A549 (cell line): ENCODE measurements at regions not wholly inside any gene's neighbourhood (a gene's known extent, or its start where the extent isn't known, plus 50 kb on each side); places are given as distances from the start of the nearest gene placed in this dataset.

Experiments used
- ATAC-seq, 2 experiments: fragments of 200-7000 bp in 1 of 2; fragments of >200 bp in 1 of 2; cut with Nextera tagmentation in 1 of 2; cut with Tn5 transposase in 1 of 2; 3 replicates each; pipeline versions ENCODE4 v1.8.0 to v1.9.1; 2018 to 2020; ENCODE audit warnings: mild to moderate bottlenecking in 1 of 2, moderate library complexity in 1 of 2
- CTCF ChIA-PET: fragments of 300-600 bp; sonication (Branson Sonifier 250); formaldehyde crosslinking; extraction: SDS; loops from one replicate; lab custom pipeline; 2021; ENCODE audit warnings: antibody characterized with exemption, inconsistent platforms; lab: Yijun Ruan, JAX
- POLR2A ChIA-PET: fragments of 350-600 bp; formaldehyde crosslinking; extraction: SDS; loops from one replicate; lab custom pipeline; 2021; ENCODE audit warnings: antibody characterized with exemption, inconsistent platforms; lab: Yijun Ruan, JAX
- DNase-seq, 2 experiments: peaks; one replicate each; pipeline versions ENCODE4 v3.0.0 to v3.0.0-alpha.2; 2011 to 2016; ENCODE audit warnings: low read depth in 1 of 2, low spot score in 1 of 2
- FAIRE-seq: peaks from 2 replicates; lab custom pipeline; 2011; peaks lifted over from hg19 to GRCh38; lab: Jason Lieb, UNC
- H3K27ac ChIP-seq, 2 experiments: fragments of >200 bp; sonication (Bioruptor Twin); formaldehyde crosslinking; 3 replicates each; pipeline ENCODE4 v1.5.1; 2016 to 2017
- H3K4me1 ChIP-seq: fragments of >200 bp; sonication (Bioruptor Twin); formaldehyde crosslinking; 3 replicates; pipeline ENCODE4 v1.6.1; 2016
- H3K4me2 ChIP-seq: fragments of >200 bp; sonication (Bioruptor Twin); formaldehyde crosslinking; 3 replicates; pipeline ENCODE4 v1.6.1; 2016
- H3K4me3 ChIP-seq: fragments of >200 bp; sonication (Bioruptor Twin); formaldehyde crosslinking; 3 replicates; pipeline ENCODE4 v1.5.1; 2016
- H3K9me3 ChIP-seq: fragments of >200 bp; sonication (Bioruptor Twin); formaldehyde crosslinking; 3 replicates; pipeline ENCODE4 v1.6.1; 2016
- CEBPB ChIP-seq, 2 experiments: fragments of >200 bp in 1 of 2; sonication (Bioruptor Twin) in 1 of 2; formaldehyde crosslinking in 1 of 2; IDR thresholded peaks; 2 replicates each; pipeline ENCODE4 v1.6.1; 2012 to 2016
- CHD2 ChIP-seq: fragments of 150-350 bp; IDR thresholded peaks from 2 replicates; pipeline ENCODE4 v1.6.1; 2014; ENCODE audit warnings: low read length; ENCODE audit not compliant: partially characterized antibody
- CTCF ChIP-seq: fragments of >200 bp; sonication (Bioruptor Twin); formaldehyde crosslinking; IDR thresholded peaks from 3 replicates; pipeline ENCODE4 v1.5.1; 2016
- EHF ChIP-seq: fragments of 250-450 bp; sonication (Bioruptor Pico); IDR thresholded peaks from 2 replicates; pipeline ENCODE4 v1.5.0; 2020; ENCODE audit warnings: mild to moderate bottlenecking
- EHMT2 ChIP-seq: fragments of 200-600 bp; sonication (generic); IDR thresholded peaks from 2 replicates; pipeline ENCODE4 v1.6.1; 2016; ENCODE audit warnings: antibody characterized with exemption, low read depth, mild to moderate bottlenecking, moderate library complexity
- ELK1 ChIP-seq: fragments of 150-350 bp; IDR thresholded peaks from 2 replicates; pipeline ENCODE4 v1.6.1; 2014; ENCODE audit warnings: low read depth, mild to moderate bottlenecking, low read length
- FOSL2 ChIP-seq, 2 experiments: fragments of 450-650 bp in 1 of 2; fragments of >200 bp in 1 of 2; sonication (Bioruptor Twin) in 1 of 2; formaldehyde crosslinking; IDR thresholded peaks; 2 replicates each; pipeline versions ENCODE4 v1.5.0 to v1.6.1; 2016 to 2020; ENCODE audit warnings: mild to moderate bottlenecking in 1 of 2, moderate library complexity in 1 of 2
- GATA3 ChIP-seq: IDR thresholded peaks from 2 replicates; pipeline ENCODE4 v1.6.1; 2012; ENCODE audit warnings: borderline replicate concordance
- HDAC2 ChIP-seq: fragments of 200-600 bp; sonication (generic); IDR thresholded peaks from 2 replicates; pipeline ENCODE4 v1.6.1; 2016
- HEYL ChIP-seq: fragments of 250-450 bp; sonication (Bioruptor Pico); IDR thresholded peaks from 2 replicates; pipeline ENCODE4 v1.8.0; 2021; ENCODE audit warnings: mild to moderate bottlenecking, moderate library complexity
- HOXA7 ChIP-seq: fragments of 250-450 bp; sonication (Bioruptor Pico); IDR thresholded peaks from 2 replicates; pipeline ENCODE4 v1.5.0; 2020; ENCODE audit warnings: mild to moderate bottlenecking, moderate library complexity
- HOXB13 ChIP-seq: fragments of 250-450 bp; sonication (Bioruptor Pico); IDR thresholded peaks from 2 replicates; pipeline ENCODE4 v1.5.0; 2020; ENCODE audit warnings: low read depth, mild to moderate bottlenecking, moderate library complexity
- HOXB5 ChIP-seq: fragments of 250-450 bp; sonication (Bioruptor Pico); IDR thresholded peaks from 2 replicates; pipeline ENCODE4 v1.5.0; 2020; ENCODE audit warnings: mild to moderate bottlenecking, moderate library complexity
- JUN ChIP-seq, 2 experiments: fragments of >200 bp; sonication (Bioruptor Twin); formaldehyde crosslinking; IDR thresholded peaks; 2 replicates in 1 of 2; 3 replicates in 1 of 2; pipeline ENCODE4 v1.6.1; 2016 to 2017
- KDM5A ChIP-seq: fragments of 200-600 bp; sonication (generic); IDR thresholded peaks from 2 replicates; pipeline ENCODE4 v1.6.1; 2016; ENCODE audit warnings: antibody characterized with exemption, mild to moderate bottlenecking
- MAFK ChIP-seq: fragments of 450-650 bp; IDR thresholded peaks from 2 replicates; pipeline ENCODE4 v1.6.1; 2014; ENCODE audit not compliant: partially characterized antibody
- MAX ChIP-seq: IDR thresholded peaks from 2 replicates; pipeline ENCODE4 v1.6.1; 2012
- MAZ ChIP-seq: fragments of 150-350 bp; IDR thresholded peaks from 2 replicates; pipeline ENCODE4 v1.6.1; 2014; ENCODE audit warnings: antibody characterized with exemption, low read depth, low read length, borderline replicate concordance
- MYC ChIP-seq: IDR thresholded peaks from 2 replicates; pipeline ENCODE4 v1.6.1; 2012; ENCODE audit warnings: mild to moderate bottlenecking, inconsistent platforms, low read length, improper control_type of control experiment, borderline replicate concordance
- NFE2L2 ChIP-seq: fragments of 150-350 bp; conservative IDR thresholded peaks from 2 replicates; pipeline ENCODE4 v1.6.1; 2014; ENCODE audit warnings: low read length
- POLR2A ChIP-seq: IDR thresholded peaks from 2 replicates; pipeline ENCODE4 v1.6.1; 2012; ENCODE audit warnings: mild to moderate bottlenecking, low read length
- RNF2 ChIP-seq: fragments of 200-600 bp; sonication (generic); IDR thresholded peaks from 2 replicates; pipeline ENCODE4 v1.6.1; 2016; ENCODE audit warnings: low read depth, mild to moderate bottlenecking, antibody characterized with exemption, moderate library complexity, borderline replicate concordance
- SREBF2 ChIP-seq: fragments of 450-650 bp; IDR thresholded peaks from 2 replicates; pipeline ENCODE4 v1.6.1; 2014; ENCODE audit warnings: mild to moderate bottlenecking, moderate library complexity
- ZC3H11A ChIP-seq: fragments of 450-650 bp; IDR thresholded peaks from 2 replicates; pipeline ENCODE4 v1.6.1; 2014; ENCODE audit warnings: antibody characterized with exemption, mild to moderate bottlenecking
- ZNF302 ChIP-seq: fragments of 250-450 bp; sonication (Bioruptor Pico); IDR thresholded peaks from 2 replicates; pipeline ENCODE4 v1.9.0; 2021; ENCODE audit warnings: inconsistent platforms, mild to moderate bottlenecking, moderate library complexity
- ZSCAN20 ChIP-seq: fragments of 250-450 bp; sonication (Bioruptor Pico); IDR thresholded peaks from 2 replicates; pipeline ENCODE4 v1.8.0; 2022; ENCODE audit warnings: mild to moderate bottlenecking, moderate library complexity
- WGBS: methylation state at CpG from one replicate; pipeline ENCODE4 v1.1.6; 2017; ENCODE audit errors: missing lambda C conversion rate; 5-methylcytosine and 5-hydroxymethylcytosine counted together
- TF ChIP-seq, protein P1 (sequence below): fragments of 250-450 bp; sonication (Bioruptor Pico); IDR thresholded peaks from 2 replicates; pipeline ENCODE4 v1.5.0; 2020; ENCODE audit warnings: low read depth, mild to moderate bottlenecking, moderate library complexity
- TF ChIP-seq, protein P2 (sequence below): fragments of >200 bp; sonication (Bioruptor Twin); formaldehyde crosslinking; IDR thresholded peaks from 2 replicates; pipeline ENCODE4 v1.6.1; 2016
- TF ChIP-seq, protein P3 (sequence below): fragments of 450-650 bp; IDR thresholded peaks from 2 replicates; pipeline ENCODE4 v1.6.1; 2014; ENCODE audit warnings: antibody characterized with exemption

- no peak overlapping the region for H3K4me3 ChIP-seq
- no peak overlapping the region for H3K4me2 ChIP-seq
- no peak overlapping the region for H3K27ac ChIP-seq
- FAIRE-seq (no peak), ATAC-seq (no peak), DNase-seq (no peak)
- H3K9me3 ChIP-seq = no peaks in the 10 kb centered on the region
- ChIA-PET POLR2A (no interaction called here), CTCF (no interaction called here)
- TF ChIP-seq KDM5A = no peak
- no peak for TF ChIP-seq GATA3
- TF ChIP-seq, protein P1, sequence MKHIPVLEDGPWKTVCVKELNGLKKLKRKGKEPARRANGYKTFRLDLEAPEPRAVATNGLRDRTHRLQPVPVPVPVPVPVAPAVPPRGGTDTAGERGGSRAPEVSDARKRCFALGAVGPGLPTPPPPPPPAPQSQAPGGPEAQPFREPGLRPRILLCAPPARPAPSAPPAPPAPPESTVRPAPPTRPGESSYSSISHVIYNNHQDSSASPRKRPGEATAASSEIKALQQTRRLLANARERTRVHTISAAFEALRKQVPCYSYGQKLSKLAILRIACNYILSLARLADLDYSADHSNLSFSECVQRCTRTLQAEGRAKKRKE = no peak
- WGBS = 5% methylated on average over 1 of the region's 1 CpG
- no peaks in the 10 kb centered on the region for H3K4me1 ChIP-seq
These were observed 330.1 kb upstream of the GRID2 start for GRCh38 chr4:91973479-91974153.

DNA sequence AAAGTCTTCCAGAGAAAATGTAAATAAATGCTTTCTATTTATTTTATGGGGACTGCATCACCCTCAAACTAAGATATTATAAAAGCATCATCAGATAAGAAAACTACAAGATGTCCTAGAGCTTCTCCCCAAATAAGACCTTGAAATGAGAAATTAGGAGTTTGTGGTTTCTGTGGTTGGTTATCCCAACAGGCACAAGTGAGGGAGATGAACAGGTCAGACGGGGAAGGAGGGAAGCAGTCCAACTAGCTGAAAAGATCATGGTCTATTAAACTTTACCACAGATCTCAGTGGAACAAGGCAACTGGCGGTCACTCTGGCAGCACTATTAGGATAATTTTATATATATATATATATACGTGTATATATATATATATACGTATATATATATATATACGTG is 319.3 kb upstream of the GRID2 start:
- ATAC-seq (no peak), DNase-seq (no peak)
- H3K4me1 ChIP-seq = no peaks in the 10 kb centered on the region
- TF ChIP-seq HOXA7 (CRISPR knock-in tag) = no peak
- TF ChIP-seq RNF2 = no peak
- TF ChIP-seq EHMT2 = no peak
- TF ChIP-seq POLR2A = no peak
- no peak for TF ChIP-seq HOXB13 (CRISPR knock-in tag)
- TF ChIP-seq HOXB5 (CRISPR knock-in tag) = no peak
- TF ChIP-seq MAX = no peak
- no peak for TF ChIP-seq HDAC2
- no peak for TF ChIP-seq JUN (IDR thresholded peaks at IDR 0.05)
- TF ChIP-seq ZSCAN20 = no peak
- TF ChIP-seq CHD2 = no peak
- TF ChIP-seq HEYL = no peak
- no peak for TF ChIP-seq ZC3H11A
- TF ChIP-seq ZNF302 (CRISPR knock-in tag) = no peak
- TF ChIP-seq NFE2L2 = no peak
- TF ChIP-seq MYC = no peak
- no peak for TF ChIP-seq MAFK
- TF ChIP-seq, all 56 proteins: peak for 0
- no peak overlapping the region for H3K4me2 ChIP-seq
- no peak overlapping the region for H3K4me3 ChIP-seq
- FAIRE-seq = no peak
- no peaks in the 10 kb centered on the region for H3K9me3 ChIP-seq
- CTCF ChIA-PET = no interaction called here
- H3K27ac ChIP-seq = no peak overlapping the region
- WGBS = 20% methylated on average over 5 of the region's 5 CpGs
- POLR2A ChIA-PET = no interaction called here

DNA sequence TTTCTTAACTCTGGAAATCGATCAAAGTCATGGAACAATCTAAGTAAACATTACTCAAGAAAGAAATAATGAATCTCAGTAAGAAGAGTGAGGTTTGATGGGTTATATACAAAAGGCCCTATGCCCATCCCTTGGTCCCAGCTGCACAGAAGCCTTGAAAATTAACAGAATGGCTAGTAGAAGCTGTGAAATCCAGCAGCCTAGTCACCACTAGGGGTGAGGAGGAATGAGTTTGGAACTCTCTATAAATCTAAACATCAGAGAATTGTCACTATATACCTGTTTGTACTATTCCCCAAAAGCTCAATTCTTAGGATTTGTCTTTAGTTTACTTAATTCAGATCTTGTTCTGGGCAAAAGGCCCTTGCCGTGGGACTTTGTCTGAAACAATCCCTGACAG is 313.9 kb upstream of the GRID2 start:
- Histone ChIP-seq H3K27ac (no peak overlapping the region), H3K4me2 (no peak overlapping the region), H3K4me1 (no peaks in the 10 kb centered on the region), H3K9me3 (no peaks in the 10 kb centered on the region), H3K4me3 (no peak overlapping the region)
- ChIA-PET CTCF (no interaction called here), POLR2A (no interaction called here)
- 3% methylated on average over 2 of the region's 2 CpGs for WGBS
- no peak for DNase-seq
- TF ChIP-seq CEBPB (IDR thresholded peaks at IDR 0.05) = no peak
- no peak for TF ChIP-seq HOXB13 (CRISPR knock-in tag)
- TF ChIP-seq SREBF2 = no peak
- TF ChIP-seq FOSL2 (IDR thresholded peaks at IDR 0.05) = no peak
- no peak for TF ChIP-seq FOSL2 (CRISPR knock-in tag; IDR thresholded peaks at IDR 0.05)
- FAIRE-seq = no peak
- ATAC-seq = no peak

DNA sequence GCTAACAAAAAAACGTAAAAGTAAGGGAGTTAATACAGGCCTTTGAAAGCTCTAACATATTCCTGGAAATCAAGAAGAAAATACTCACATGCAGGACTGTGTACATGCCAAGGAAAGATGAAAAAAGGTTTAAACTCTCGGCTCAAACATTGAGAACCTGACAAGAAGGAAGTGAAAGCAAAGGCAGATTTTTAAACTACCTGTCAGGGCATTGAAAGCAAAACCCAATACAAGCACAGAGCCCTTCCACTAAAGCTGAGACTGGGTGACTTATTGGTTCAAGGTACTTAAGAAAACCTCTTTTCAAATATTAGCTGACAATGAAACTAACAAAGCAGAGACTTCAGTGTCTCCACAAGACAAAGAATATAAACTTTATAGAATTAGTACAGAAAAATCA is 313.0 kb upstream of the GRID2 start:
- FAIRE-seq (no peak), DNase-seq (no peak), ATAC-seq (no peak)
- Histone ChIP-seq H3K4me1 (no peaks in the 10 kb centered on the region), H3K27ac (no peak overlapping the region), H3K4me3 (no peak overlapping the region), H3K9me3 (no peaks in the 10 kb centered on the region), H3K4me2 (no peak overlapping the region)
- CTCF ChIA-PET = no interaction called here
- POLR2A ChIA-PET = no interaction called here
- WGBS = 2% methylated on average over 2 of the region's 2 CpGs
- TF ChIP-seq MAZ (no peak), ZSCAN20 (no peak), CTCF (no peak), EHMT2 (no peak), POLR2A (no peak), HEYL (no peak), EHF (CRISPR knock-in tag) (no peak), ELK1 (no peak)
- TF ChIP-seq, protein P2, sequence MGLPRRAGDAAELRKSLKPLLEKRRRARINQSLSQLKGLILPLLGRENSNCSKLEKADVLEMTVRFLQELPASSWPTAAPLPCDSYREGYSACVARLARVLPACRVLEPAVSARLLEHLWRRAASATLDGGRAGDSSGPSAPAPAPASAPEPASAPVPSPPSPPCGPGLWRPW = no peak
- TF ChIP-seq, protein P3, sequence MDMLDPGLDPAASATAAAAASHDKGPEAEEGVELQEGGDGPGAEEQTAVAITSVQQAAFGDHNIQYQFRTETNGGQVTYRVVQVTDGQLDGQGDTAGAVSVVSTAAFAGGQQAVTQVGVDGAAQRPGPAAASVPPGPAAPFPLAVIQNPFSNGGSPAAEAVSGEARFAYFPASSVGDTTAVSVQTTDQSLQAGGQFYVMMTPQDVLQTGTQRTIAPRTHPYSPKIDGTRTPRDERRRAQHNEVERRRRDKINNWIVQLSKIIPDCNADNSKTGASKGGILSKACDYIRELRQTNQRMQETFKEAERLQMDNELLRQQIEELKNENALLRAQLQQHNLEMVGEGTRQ = no peak
